Large intestine (tissue), 3 donors: ENCODE measurements at regions not wholly inside any gene's neighbourhood (a gene's known extent, or its start where the extent isn't known, plus 50 kb on each side); places are given as distances from the start of the nearest gene placed in this dataset.

Experiments used
- DNase-seq, 2 donors: peaks; one replicate each; pipeline versions ENCODE4 v3.0.0 to v3.0.0-alpha.2; 2013
- H3K27ac ChIP-seq: one replicate; pipeline ENCODE4 v1.5.1; 2013; ENCODE audit warnings: low read length
- H3K27me3 ChIP-seq: 2 replicates; pipeline ENCODE4 v1.6.1; 2013; ENCODE audit warnings: low read length; ENCODE audit not compliant: control insufficient read depth, insufficient read depth
- H3K36me3 ChIP-seq: 2 replicates; pipeline ENCODE4 v1.6.1; 2013; ENCODE audit warnings: low read length; ENCODE audit not compliant: control insufficient read depth, insufficient read depth
- H3K4me1 ChIP-seq: one replicate; pipeline ENCODE4 v1.6.1; 2013; ENCODE audit warnings: low read length; ENCODE audit not compliant: control insufficient read depth, insufficient read depth
- H3K4me3 ChIP-seq: one replicate; pipeline ENCODE4 v1.5.1; 2013; ENCODE audit warnings: low read length
- H3K9me3 ChIP-seq: one replicate; pipeline ENCODE4 v1.6.1; 2013; ENCODE audit warnings: mild to moderate bottlenecking, low read depth, low read length, moderate library complexity; ENCODE audit not compliant: control insufficient read depth
- WGBS: methylation state at CpG from one replicate; pipeline ENCODE4 v1.1.5; 2013; ENCODE audit warnings: low lambda C conversion rate; ENCODE audit not compliant: insufficient coverage; 5-methylcytosine and 5-hydroxymethylcytosine counted together

- 100% methylated on average over 1 of the region's 2 CpGs for WGBS
- Histone ChIP-seq H3K27ac (no peak overlapping the region), H3K27me3 (no peaks in the 10 kb centered on the region), H3K36me3 (no peaks in the 10 kb centered on the region), H3K9me3 (no peaks in the 10 kb centered on the region), H3K4me3 (no peak overlapping the region), H3K4me1 (peaks cover 10% of the 10 kb centered on the region)
- no peak for DNase-seq
These were observed 143.1 kb downstream of the RAP2A start for GRCh38 chr13:97577026-97577425.

GRCh38 chr13:97582170-97582569 lies 148.2 kb downstream of the RAP2A start:
- H3K27ac ChIP-seq, result peak overlapping the region; percentile 78

GRCh38 chr13:97583907-97584497 lies 150.0 kb downstream of the RAP2A start:
- H3K4me1 ChIP-seq, result peaks cover 27% of the 10 kb centered on the region
- peaks cover 4% of the 10 kb centered on the region for H3K9me3 ChIP-seq
- no peaks in the 10 kb centered on the region for H3K27me3 ChIP-seq
- whole genome bisulfite sequencing, result no CpG with 5 or more reads among the region's 3 CpGs
- no peak overlapping the region for H3K4me3 ChIP-seq
- peak overlapping the region; percentile 71 for H3K27ac ChIP-seq
- H3K36me3 ChIP-seq, result no peaks in the 10 kb centered on the region
- peak in 1 of 2 donors; percentile 73 for DNase-seq

More at GRCh38 chr13:97582170-97582569, 148.2 kb downstream of the RAP2A start:
- Histone ChIP-seq H3K4me3 (no peak overlapping the region), H3K27me3 (no peaks in the 10 kb centered on the region), H3K4me1 (peaks cover 27% of the 10 kb centered on the region), H3K9me3 (peaks cover 4% of the 10 kb centered on the region), H3K36me3 (no peaks in the 10 kb centered on the region)
- WGBS, result no CpG with 5 or more reads among the region's 5 CpGs
- no peak for DNase-seq

- peaks cover 4% of the 10 kb centered on the region for H3K9me3 ChIP-seq
- no peak overlapping the region for H3K27ac ChIP-seq
- H3K4me3 ChIP-seq, result no peak overlapping the region
- peaks cover 18% of the 10 kb centered on the region for H3K4me1 ChIP-seq
- DNase-seq, result peak in 1 of 2 donors; percentile 15
- no peaks in the 10 kb centered on the region for H3K27me3 ChIP-seq
- no peaks in the 10 kb centered on the region for H3K36me3 ChIP-seq
- 20% methylated on average over 1 of the region's 1 CpG for WGBS
These were observed 153.0 kb downstream of the RAP2A start for GRCh38 chr13:97586941-97587340.

GRCh38 chr13:97588993-97589392 lies 155.0 kb downstream of the RAP2A start:
- Histone ChIP-seq H3K27ac (no peak overlapping the region), H3K27me3 (no peaks in the 10 kb centered on the region), H3K4me1 (peaks cover 7% of the 10 kb centered on the region), H3K4me3 (no peak overlapping the region), H3K9me3 (no peaks in the 10 kb centered on the region), H3K36me3 (no peaks in the 10 kb centered on the region)
- WGBS, result no CpG with 5 or more reads among the region's 1 CpG
- no peak for DNase-seq

GRCh38 chr13:97600458-97601075 lies 166.6 kb downstream of the RAP2A start:
- Histone ChIP-seq H3K27ac (peak overlapping the region; percentile 20), H3K4me3 (no peak overlapping the region), H3K36me3 (no peaks in the 10 kb centered on the region), H3K9me3 (no peaks in the 10 kb centered on the region), H3K4me1 (peaks cover 3% of the 10 kb centered on the region), H3K27me3 (no peaks in the 10 kb centered on the region)
- no CpG with 5 or more reads among the region's 3 CpGs for WGBS
- DNase-seq, result peak; percentile 43 to 68

GRCh38 chr13:97615266-97615665 lies 181.3 kb downstream of the RAP2A start:
- H3K9me3 ChIP-seq, result no peaks in the 10 kb centered on the region
- 70% methylated on average over 3 of the region's 3 CpGs for WGBS
- H3K4me3 ChIP-seq, result no peak overlapping the region
- H3K27me3 ChIP-seq, result no peaks in the 10 kb centered on the region
- no peak overlapping the region for H3K27ac ChIP-seq
- no peak for DNase-seq
- no peaks in the 10 kb centered on the region for H3K4me1 ChIP-seq
- H3K36me3 ChIP-seq, result no peaks in the 10 kb centered on the region

- H3K4me1 ChIP-seq, result no peaks in the 10 kb centered on the region
- no peak for DNase-seq
- no peak overlapping the region for H3K27ac ChIP-seq
- H3K27me3 ChIP-seq, result no peaks in the 10 kb centered on the region
- no peak overlapping the region for H3K4me3 ChIP-seq
- H3K36me3 ChIP-seq, result no peaks in the 10 kb centered on the region
- no peaks in the 10 kb centered on the region for H3K9me3 ChIP-seq
These were observed 182.4 kb downstream of the RAP2A start for GRCh38 chr13:97616385-97616784.

- H3K27ac ChIP-seq, result no peak overlapping the region
- WGBS, result no CpG with 5 or more reads among the region's 15 CpGs
- no peaks in the 10 kb centered on the region for H3K27me3 ChIP-seq
- no peaks in the 10 kb centered on the region for H3K36me3 ChIP-seq
- H3K9me3 ChIP-seq, result no peaks in the 10 kb centered on the region
- no peak overlapping the region for H3K4me3 ChIP-seq
- no peak for DNase-seq
- H3K4me1 ChIP-seq, result no peaks in the 10 kb centered on the region
These were observed 187.1 kb downstream of the RAP2A start for GRCh38 chr13:97621025-97621424.

- no peak for DNase-seq
- H3K27ac ChIP-seq, result no peak overlapping the region
- no peaks in the 10 kb centered on the region for H3K9me3 ChIP-seq
- no peaks in the 10 kb centered on the region for H3K27me3 ChIP-seq
- H3K36me3 ChIP-seq, result no peaks in the 10 kb centered on the region
- WGBS, result 85% methylated on average over 2 of the region's 10 CpGs
- no peaks in the 10 kb centered on the region for H3K4me1 ChIP-seq
- no peak overlapping the region for H3K4me3 ChIP-seq
These were observed 187.7 kb downstream of the RAP2A start for GRCh38 chr13:97621631-97622030.

GRCh38 chr13:97627566-97627965 lies 193.6 kb downstream of the RAP2A start:
- WGBS, result 50% methylated on average over 1 of the region's 4 CpGs

More at GRCh38 chr13:97627566-97627965, 193.6 kb downstream of the RAP2A start:
- Histone ChIP-seq H3K27me3 (no peaks in the 10 kb centered on the region), H3K36me3 (no peaks in the 10 kb centered on the region), H3K9me3 (peaks cover 3% of the 10 kb centered on the region), H3K4me3 (no peak overlapping the region), H3K4me1 (no peaks in the 10 kb centered on the region), H3K27ac (no peak overlapping the region)
- DNase-seq, result peak; percentile 19 to 43
